Activated T-cell treated with anti-CD3 and anti-CD28 coated beads, Interleukin-2, amount 50 U/mL, for 4 hours (primary cell): ENCODE measurements at regions not wholly inside any gene's neighbourhood (a gene's known extent, or its start where the extent isn't known, plus 50 kb on each side); places are given as distances from the start of the nearest gene placed in this dataset.
"Not testable (repeated sequence)": the region's sequence is repeated elsewhere in the genome, so short reads cannot be mapped to it uniquely, and the experiment has no call there.

ENCODE experiments used
- ATAC-seq, 2 donors: fragments of 200-7000 bp; cut with Tn5 transposase; one replicate each; pipeline ENCODE4 v1.10.0; 2021
- DNase-seq: peaks from one replicate; pipeline ENCODE4 v3.0.0-alpha.2; 2020
- H3K27me3 Mint-ChIP-seq: one replicate; pipeline ENCODE4 v1.8.0; 2021; ENCODE audit warnings: low read depth, mixed read lengths
- H3K36me3 Mint-ChIP-seq: one replicate; pipeline ENCODE4 v1.8.0; 2022; ENCODE audit warnings: mixed read lengths; ENCODE audit not compliant: insufficient read depth
- H3K4me1 Mint-ChIP-seq: one replicate; pipeline ENCODE4 v1.8.0; 2021; ENCODE audit warnings: low read depth, mixed read lengths
- H3K4me3 Mint-ChIP-seq: one replicate; pipeline ENCODE4 v1.8.0; 2021; ENCODE audit warnings: mild to moderate bottlenecking, moderate library complexity, mixed read lengths
- H3K9me3 Mint-ChIP-seq: one replicate; pipeline ENCODE4 v1.8.0; 2021; ENCODE audit warnings: mixed read lengths

DNA sequence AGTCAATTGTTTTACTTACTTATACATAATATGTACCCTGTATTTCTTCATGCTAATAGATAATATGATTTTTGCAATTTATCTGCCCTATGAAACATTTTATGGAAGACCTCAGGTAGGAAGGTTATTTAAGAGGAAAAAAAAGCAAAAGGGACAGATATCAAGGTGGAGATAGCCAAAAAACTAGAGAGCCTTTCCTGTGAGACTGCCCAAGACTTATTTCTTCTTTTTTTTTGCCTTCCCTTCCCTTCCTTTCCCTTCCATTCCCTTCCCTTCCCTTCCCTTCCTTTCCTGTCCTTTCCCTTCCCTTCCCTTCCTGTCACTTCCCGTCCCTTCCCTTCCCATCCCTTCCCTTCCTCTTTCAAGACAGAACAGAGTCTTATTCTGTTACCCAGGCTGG lies 80.6 kb upstream of the HMCN1 start:
- H3K27me3 Mint-ChIP-seq = no peaks in the 10 kb centered on the region
- no peak overlapping the region for H3K4me3 Mint-ChIP-seq
- H3K36me3 Mint-ChIP-seq = no peaks in the 10 kb centered on the region
- no peaks in the 10 kb centered on the region for H3K4me1 Mint-ChIP-seq
- ATAC-seq = no peak
- H3K9me3 Mint-ChIP-seq = no peaks in the 10 kb centered on the region
- DNase-seq = no peak

DNA sequence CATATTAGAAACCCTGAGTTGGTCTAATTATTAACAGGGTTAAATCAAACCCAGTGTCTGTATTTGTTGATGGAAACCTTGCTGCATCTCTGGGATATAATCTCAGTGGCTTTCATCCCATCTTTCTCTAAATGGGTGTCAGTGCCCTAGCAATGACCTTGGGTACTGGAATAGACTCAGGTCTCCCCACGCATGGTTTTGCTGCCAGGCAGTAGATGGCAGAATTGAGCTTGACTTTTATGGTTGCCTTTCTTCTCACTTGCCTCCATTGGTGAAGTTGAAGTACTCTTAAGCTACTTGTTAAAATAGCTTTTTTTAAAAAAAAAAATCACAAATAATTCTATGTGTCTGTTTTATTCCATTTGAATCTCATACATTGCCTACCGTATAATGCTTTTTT lies 81.8 kb upstream of the HMCN1 start:
- Mint-ChIP-seq H3K36me3 (no peaks in the 10 kb centered on the region), H3K4me1 (peaks cover 10% of the 10 kb centered on the region), H3K4me3 (no peak overlapping the region), H3K27me3 (no peaks in the 10 kb centered on the region), H3K9me3 (no peaks in the 10 kb centered on the region)
- no peak for ATAC-seq
- no peak for DNase-seq

DNA sequence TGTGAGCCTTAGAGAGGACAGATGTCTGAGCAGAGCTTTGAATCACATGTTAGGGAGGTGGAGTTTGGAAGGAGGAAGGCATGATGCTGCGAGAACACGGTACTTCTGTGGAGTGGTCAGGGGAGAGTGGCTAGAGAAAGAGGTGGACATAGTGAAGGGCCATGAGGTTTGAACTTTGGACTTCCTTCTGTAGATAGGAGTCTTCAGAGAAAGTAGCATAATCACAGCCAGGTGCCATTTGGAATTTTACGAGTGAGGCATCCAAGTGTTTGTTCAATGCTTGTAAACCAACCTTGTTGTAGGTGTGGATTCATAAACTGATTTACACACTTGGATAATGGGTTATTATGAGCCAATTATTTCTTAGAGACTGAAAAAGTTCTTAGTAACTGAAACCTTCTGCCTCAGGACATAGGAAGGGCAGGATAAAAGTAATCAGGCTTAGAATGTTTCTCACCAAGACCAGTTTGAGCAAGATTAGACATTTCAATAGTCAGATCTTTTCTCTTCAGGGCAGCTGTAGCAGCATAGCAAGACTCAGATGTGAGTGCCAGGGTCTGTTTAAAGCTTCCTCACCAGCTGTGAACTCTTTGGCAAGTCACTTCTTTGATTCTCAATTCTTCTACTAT lies 83.5 kb upstream of the HMCN1 start:
- H3K9me3 Mint-ChIP-seq = no peaks in the 10 kb centered on the region
- H3K27me3 Mint-ChIP-seq = no peaks in the 10 kb centered on the region
- DNase-seq = no peak
- no peak for ATAC-seq
- peaks cover 25% of the 10 kb centered on the region for H3K4me1 Mint-ChIP-seq
- no peak overlapping the region for H3K4me3 Mint-ChIP-seq
- H3K36me3 Mint-ChIP-seq = no peaks in the 10 kb centered on the region

DNA sequence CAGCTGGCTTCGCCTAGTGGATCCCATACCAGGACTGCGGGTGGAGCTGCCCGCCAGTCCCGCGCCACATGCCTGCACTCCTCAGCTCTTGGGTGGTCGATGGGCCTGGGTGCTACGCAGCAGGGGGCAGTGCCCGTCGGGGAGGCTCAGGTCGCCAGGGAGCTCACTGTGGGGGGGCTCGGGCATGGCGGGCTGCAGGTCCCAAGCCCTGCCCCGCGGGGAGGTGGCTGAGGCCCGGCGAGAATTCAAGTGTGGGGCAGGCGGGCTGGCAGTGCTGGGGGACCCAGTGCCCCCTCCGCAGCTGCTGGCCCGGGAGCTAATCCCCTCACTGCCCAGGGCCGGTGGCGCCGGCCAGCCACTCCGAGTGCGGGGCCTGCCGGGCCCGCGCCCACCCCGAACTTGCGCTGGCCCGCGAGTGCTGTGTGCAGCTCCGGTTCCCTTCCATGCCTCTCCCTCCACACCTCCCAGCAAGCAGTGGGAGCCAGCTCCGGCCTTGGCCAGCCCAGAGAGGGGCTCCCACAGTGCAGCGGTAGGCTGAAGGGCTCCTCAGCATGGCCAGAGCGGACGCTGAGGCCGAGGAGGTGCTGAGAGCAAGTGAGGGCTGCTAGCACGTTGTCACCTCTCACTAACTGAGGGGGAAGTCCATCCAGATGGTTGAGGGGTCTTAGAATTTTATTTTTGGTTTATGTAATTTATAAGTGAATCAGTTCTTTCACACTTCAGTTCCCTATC lies 85.2 kb upstream of the HMCN1 start:
- H3K4me3 Mint-ChIP-seq = no peak overlapping the region
- no peaks in the 10 kb centered on the region for H3K9me3 Mint-ChIP-seq

DNA sequence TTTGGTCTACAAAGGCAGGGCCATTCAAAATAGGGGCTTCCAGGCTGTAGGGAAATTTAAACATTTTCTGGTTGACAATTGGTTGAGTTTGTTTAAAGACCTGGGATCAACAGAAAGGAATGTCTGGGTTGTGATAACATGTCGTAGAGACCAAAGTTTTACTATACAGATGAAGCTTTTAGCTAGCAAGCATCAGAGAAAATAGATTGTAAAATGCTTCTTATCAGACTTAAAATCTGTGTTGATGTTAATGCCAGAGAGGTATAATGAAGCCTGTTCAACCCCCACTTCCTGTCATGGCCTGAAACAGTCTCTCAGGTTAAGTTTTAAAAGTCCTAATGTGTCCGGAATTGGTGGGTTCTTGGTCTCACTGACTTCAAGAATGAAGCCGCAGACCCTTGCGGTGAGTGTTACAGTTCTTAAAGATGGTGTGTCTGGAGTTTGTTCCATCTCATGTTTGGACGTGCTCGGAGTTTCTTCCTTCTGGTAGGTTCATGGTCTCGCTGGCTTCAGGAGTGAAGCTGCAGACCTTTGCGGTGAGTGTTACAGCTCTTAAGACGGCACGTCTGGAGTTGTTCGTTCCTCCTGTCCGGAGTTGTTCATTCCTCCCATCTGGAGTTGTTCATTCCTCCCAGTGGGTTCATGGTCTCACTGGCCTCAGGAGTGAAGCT lies 86.5 kb upstream of the HMCN1 start:
- H3K4me1 Mint-ChIP-seq = peaks cover 31% of the 10 kb centered on the region
- not testable (repeated sequence) for ATAC-seq, H3K9me3 Mint-ChIP-seq, H3K36me3 Mint-ChIP-seq, H3K27me3 Mint-ChIP-seq, DNase-seq, H3K4me3 Mint-ChIP-seq

More for the DNA sequence above, 85.2 kb upstream of the HMCN1 start:
- H3K27me3 Mint-ChIP-seq = no peaks in the 10 kb centered on the region
- H3K36me3 Mint-ChIP-seq = no peaks in the 10 kb centered on the region
- no peak for ATAC-seq
- no peak for DNase-seq
- peaks cover 31% of the 10 kb centered on the region for H3K4me1 Mint-ChIP-seq

DNA sequence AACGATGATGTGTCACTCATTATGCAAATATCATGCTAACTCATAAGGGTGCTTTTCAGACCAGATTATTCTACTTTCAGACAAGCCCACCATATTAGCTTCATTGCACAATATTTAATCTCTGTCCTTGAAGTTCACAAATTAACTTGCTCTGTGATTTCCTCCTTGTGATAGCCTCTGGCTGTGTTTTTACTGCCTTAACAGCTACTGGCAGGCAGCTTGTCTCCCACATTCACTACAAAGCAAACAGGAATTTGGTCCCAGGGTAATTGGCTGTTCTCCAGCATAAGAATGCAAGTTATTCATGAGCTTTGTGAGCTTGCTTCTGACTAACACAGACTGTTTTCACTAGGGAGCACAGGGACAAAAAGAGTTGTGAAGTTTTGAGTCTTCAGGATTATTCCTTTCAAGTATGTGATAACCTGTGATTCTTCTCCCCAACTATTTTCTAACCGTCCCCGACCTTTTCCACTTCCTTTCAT lies 87.9 kb upstream of the HMCN1 start:
- H3K4me3 Mint-ChIP-seq = no peak overlapping the region
- no peaks in the 10 kb centered on the region for H3K36me3 Mint-ChIP-seq
- no peaks in the 10 kb centered on the region for H3K27me3 Mint-ChIP-seq
- peaks cover 31% of the 10 kb centered on the region for H3K4me1 Mint-ChIP-seq
- ATAC-seq (no peak), DNase-seq (no peak)
- H3K9me3 Mint-ChIP-seq = no peaks in the 10 kb centered on the region

DNA sequence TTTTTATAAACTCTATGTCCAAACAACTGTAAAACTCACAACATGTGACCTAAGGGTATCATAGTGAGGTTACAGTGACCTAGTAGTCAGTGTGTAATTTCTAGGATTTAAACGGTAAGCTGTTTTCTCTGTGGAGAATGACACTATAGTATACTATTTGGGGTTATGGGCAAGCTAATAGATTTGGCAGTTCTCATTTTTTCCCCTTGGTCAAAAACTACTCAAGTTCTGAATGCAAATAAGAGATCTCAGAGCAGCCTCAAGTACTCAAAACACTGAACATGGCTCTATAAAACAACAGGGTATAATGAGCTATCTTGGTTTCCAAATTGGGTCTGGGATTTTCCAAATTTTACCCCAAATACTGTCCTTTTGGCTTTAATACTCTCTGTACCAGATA lies 88.5 kb upstream of the HMCN1 start:
- Mint-ChIP-seq H3K4me3 (no peak overlapping the region), H3K27me3 (no peaks in the 10 kb centered on the region)
- no peak for DNase-seq

DNA sequence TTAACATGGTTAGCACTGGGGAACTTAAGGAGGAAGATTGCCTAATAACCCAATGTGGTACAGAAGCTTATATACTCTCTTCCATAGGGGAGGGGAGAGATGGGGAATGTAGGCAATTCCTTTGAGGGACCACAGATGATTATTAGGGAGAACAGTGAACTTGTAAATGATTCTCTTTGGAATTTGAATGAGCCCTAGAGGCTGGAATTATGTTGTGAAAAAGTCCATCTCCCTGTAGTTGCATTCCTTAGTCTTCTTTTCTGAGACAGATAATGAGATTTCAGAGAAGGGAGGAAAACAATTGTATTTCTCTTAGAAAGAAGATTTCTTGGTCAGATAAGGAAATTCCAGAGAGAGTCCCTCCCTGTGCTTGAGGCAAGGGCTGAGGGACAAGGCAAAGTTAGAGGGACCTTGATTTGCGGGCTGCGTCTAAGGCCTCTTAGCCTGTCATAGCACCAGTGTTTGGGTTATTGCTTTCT lies 89.0 kb upstream of the HMCN1 start:
- Mint-ChIP-seq H3K9me3 (no peaks in the 10 kb centered on the region), H3K4me1 (peaks cover 31% of the 10 kb centered on the region), H3K27me3 (no peaks in the 10 kb centered on the region), H3K4me3 (no peak overlapping the region), H3K36me3 (no peaks in the 10 kb centered on the region)
- ATAC-seq = no peak
- no peak for DNase-seq

More for the DNA sequence above, 88.5 kb upstream of the HMCN1 start:
- ATAC-seq = no peak
- Mint-ChIP-seq H3K9me3 (no peaks in the 10 kb centered on the region), H3K36me3 (no peaks in the 10 kb centered on the region), H3K4me1 (peaks cover 31% of the 10 kb centered on the region)

DNA sequence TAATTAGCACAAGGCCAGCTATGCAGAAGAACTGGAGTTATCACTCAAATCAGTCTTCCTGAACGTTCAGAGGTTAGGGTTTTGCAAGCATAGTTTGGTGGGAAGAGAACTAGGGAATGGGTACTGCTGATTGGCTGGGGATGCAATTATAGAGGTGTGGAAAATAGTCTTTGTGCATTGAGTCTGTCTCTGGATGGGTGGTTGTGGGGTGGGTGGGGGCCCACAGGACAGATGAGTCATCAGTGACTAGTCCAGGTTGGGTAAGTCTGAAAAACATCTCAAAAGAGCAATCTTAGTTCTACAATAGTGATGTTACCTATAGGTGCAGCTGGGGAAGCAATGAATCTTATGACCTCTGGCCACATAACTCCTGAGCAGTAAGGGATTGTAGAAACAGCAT lies 89.7 kb upstream of the HMCN1 start:
- Mint-ChIP-seq H3K36me3 (no peaks in the 10 kb centered on the region), H3K4me1 (peaks cover 31% of the 10 kb centered on the region), H3K4me3 (no peak overlapping the region), H3K27me3 (no peaks in the 10 kb centered on the region), H3K9me3 (no peaks in the 10 kb centered on the region)
- ATAC-seq = peak; percentile 48 to 63
- DNase-seq = no peak

DNA sequence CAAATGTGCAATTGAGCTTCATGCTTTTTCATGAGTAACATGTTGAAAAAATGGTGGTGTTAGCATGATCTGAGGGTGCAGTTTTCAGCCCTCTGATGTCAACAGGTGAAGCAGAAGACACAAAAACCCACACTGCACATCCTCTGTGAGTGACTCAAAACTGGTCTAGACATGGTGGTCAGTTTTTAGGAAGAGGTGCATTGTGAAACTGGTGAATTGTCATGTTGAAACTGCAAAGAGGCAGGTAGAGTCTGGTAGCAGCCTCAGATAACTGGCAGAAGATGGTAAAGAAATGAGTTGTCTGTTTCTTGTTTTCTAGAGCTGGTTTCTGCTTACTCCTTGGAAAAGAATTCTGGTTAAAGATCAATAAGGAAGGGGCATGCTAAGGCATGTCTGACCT lies 97.3 kb upstream of the HMCN1 start:
- peaks cover 3% of the 10 kb centered on the region for H3K36me3 Mint-ChIP-seq
- no peak overlapping the region for H3K4me3 Mint-ChIP-seq
- peak; percentile 79 to 85 for ATAC-seq
- H3K4me1 Mint-ChIP-seq = peaks cover 4% of the 10 kb centered on the region
- H3K9me3 Mint-ChIP-seq = peaks cover 8% of the 10 kb centered on the region
- H3K27me3 Mint-ChIP-seq = no peaks in the 10 kb centered on the region
- DNase-seq = no peak

DNA sequence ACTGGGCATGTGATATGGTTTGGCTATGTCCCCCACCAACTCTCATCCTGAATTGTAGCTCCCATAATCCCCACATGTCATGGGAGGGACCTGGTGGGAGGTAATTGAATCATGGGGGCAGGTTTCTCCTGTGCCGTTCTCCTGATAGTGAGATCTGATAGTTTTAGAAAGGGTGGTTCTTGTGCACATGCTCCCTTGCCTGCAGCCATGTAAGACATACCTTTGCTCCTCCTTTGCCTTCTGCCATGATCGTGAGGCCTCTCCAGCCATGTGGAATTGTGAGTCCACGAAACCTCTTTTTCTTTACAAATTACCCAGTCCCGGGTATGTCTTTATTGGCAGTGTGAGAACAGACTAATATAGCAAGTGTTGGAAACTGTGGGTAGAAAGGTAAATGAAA lies 99.5 kb upstream of the HMCN1 start:
- Mint-ChIP-seq H3K27me3 (no peaks in the 10 kb centered on the region), H3K4me3 (no peak overlapping the region), H3K36me3 (peaks cover 3% of the 10 kb centered on the region), H3K4me1 (peaks cover 4% of the 10 kb centered on the region), H3K9me3 (peaks cover 8% of the 10 kb centered on the region)
- ATAC-seq (no peak), DNase-seq (no peak)

DNA sequence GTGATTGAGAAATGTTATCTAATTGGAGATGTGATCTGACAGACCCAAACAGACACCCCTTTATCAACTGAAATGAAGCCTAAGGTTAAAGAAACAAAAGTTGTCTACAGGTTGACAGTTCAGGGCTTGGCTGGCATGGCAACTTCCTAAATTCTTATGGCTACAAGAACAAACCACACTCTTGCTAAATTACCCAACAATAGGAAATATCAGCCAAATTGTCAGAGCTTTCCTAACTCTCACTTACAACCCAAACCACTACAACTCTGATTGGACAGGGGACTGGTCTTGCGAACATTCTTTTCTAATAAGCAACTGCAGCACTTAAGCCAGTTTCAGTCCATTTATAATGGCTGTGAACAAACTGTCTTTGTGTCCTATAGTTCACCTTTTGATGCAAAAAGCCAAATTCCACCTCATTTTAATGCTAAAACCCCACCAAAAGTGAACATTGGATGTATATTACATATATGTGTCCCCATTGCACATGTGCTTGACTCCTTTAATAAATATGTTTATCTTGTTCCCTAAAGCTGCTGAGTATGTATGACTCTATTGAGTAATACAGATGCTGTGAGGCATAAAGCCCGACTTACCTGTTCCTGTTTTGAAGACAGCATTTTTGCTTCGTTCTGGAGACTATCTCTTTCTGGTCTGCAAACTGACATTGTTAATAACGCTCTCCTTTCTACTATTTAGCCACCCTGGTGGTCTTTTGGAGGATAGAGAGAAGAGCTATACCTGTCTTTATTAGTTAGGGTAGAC lies 101.3 kb upstream of the HMCN1 start:
- Mint-ChIP-seq H3K36me3 (peaks cover 3% of the 10 kb centered on the region), H3K27me3 (no peaks in the 10 kb centered on the region), H3K4me3 (no peak overlapping the region), H3K4me1 (peaks cover 4% of the 10 kb centered on the region), H3K9me3 (peaks cover 8% of the 10 kb centered on the region)
- no peak for ATAC-seq
- DNase-seq = no peak

DNA sequence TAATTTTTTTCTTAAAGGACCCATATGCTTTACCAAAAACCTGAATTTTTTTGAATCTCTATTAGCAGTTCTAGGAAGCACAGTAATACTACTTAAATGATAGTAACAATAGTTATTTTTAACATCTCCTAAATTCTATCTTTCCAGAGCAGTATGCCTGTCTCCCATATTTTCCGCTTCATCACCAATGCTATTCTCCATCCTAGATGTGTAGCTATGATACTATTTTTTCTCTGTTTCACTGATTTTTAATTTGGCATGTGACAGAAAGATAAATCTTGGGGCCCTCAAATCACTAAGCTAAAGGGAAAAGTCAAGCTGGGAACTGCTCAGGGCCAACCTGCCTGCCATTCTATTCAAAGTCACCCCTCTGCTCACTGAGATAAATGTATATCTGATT lies 102.3 kb upstream of the HMCN1 start:
- peaks cover 8% of the 10 kb centered on the region for H3K9me3 Mint-ChIP-seq
- no peak for DNase-seq
- no peaks in the 10 kb centered on the region for H3K27me3 Mint-ChIP-seq
- H3K4me1 Mint-ChIP-seq = no peaks in the 10 kb centered on the region
- H3K36me3 Mint-ChIP-seq = peaks cover 3% of the 10 kb centered on the region
- H3K4me3 Mint-ChIP-seq = no peak overlapping the region
- no peak for ATAC-seq

DNA sequence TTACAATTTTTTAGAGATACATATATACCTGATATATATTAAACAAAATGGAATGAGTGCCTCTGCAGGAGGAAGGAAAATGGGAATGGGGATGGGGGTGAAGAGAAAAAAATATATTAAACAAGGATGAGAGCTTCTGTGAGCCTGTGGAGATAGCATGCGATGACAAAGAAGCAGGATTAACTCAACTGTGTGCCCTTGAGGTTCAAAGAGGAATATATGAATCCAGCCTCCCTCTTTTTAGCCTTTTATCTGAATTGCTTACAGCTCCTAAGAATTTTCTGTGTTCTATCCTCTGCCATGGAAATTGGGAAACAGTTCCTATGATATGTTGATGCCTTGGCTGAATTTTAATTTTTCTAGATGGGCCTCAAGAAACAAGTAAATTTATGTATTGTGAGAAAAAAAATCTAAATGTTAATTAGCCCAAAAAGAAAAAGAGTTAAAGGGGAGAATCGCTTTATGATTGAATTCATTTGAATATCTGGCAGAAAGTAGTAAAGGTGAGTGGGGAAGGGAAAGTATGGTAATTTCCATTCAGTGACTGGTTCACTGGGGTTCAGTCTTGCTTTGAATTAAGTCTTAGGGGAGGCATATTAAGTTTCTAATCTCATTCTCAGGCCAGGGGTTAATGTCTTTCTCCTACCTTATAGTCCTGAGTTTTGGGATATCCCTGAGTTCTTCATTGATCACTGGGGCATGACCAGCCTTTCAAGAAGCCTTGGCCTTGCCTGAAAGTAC lies 106.3 kb upstream of the HMCN1 start:
- no peaks in the 10 kb centered on the region for H3K27me3 Mint-ChIP-seq
- DNase-seq = no peak
- no peaks in the 10 kb centered on the region for H3K4me1 Mint-ChIP-seq
- no peaks in the 10 kb centered on the region for H3K36me3 Mint-ChIP-seq
- H3K4me3 Mint-ChIP-seq = no peak overlapping the region
- no peak for ATAC-seq
- H3K9me3 Mint-ChIP-seq = peaks cover 4% of the 10 kb centered on the region
